ENCODE measurements at regions not wholly inside any gene's neighbourhood (a gene's known extent, or its start where the extent isn't known, plus 50 kb on each side); places are given as distances from the start of the nearest gene placed in this dataset.
"Not testable (repeated sequence)": the region's sequence is repeated elsewhere in the genome, so short reads cannot be mapped to it uniquely, and the experiment has no call there.

GRCh38 chrX:30995705-30996104 is 76.1 kb downstream of the FTHL17 start:
- intact Hi-C loops (cut with DNase I): no loop called here

GRCh38 chrX:30995060-30995700 is 76.7 kb downstream of the FTHL17 start:
- no peak for DNase-seq (ENCODE audit: extremely low spot score)
- 67% methylated on average over 1 of the region's 1 CpG for WGBS
- TF ChIP-seq POLR2AphosphoS5 (IDR thresholded peaks at IDR 0.05): no peak
- no peak for TF ChIP-seq EP300 (IDR thresholded peaks at IDR 0.05)
- TF ChIP-seq POLR2A (IDR thresholded peaks at IDR 0.05; ENCODE audit: low read depth): no peak
- TF ChIP-seq, protein P1, sequence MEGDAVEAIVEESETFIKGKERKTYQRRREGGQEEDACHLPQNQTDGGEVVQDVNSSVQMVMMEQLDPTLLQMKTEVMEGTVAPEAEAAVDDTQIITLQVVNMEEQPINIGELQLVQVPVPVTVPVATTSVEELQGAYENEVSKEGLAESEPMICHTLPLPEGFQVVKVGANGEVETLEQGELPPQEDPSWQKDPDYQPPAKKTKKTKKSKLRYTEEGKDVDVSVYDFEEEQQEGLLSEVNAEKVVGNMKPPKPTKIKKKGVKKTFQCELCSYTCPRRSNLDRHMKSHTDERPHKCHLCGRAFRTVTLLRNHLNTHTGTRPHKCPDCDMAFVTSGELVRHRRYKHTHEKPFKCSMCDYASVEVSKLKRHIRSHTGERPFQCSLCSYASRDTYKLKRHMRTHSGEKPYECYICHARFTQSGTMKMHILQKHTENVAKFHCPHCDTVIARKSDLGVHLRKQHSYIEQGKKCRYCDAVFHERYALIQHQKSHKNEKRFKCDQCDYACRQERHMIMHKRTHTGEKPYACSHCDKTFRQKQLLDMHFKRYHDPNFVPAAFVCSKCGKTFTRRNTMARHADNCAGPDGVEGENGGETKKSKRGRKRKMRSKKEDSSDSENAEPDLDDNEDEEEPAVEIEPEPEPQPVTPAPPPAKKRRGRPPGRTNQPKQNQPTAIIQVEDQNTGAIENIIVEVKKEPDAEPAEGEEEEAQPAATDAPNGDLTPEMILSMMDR (IDR thresholded peaks at IDR 0.05): no peak

More at GRCh38 chrX:30995705-30996104, 76.1 kb downstream of the FTHL17 start:
- 91% methylated on average over 3 of the region's 3 CpGs for WGBS
- TF ChIP-seq, protein P1 (IDR thresholded peaks at IDR 0.05): no peak
- TF ChIP-seq POLR2A (IDR thresholded peaks at IDR 0.05; ENCODE audit: low read depth) (no peak), EP300 (IDR thresholded peaks at IDR 0.05) (no peak), POLR2AphosphoS5 (IDR thresholded peaks at IDR 0.05) (no peak)
- no peak overlapping the region for H3K27ac ChIP-seq (replicated peaks in 1 of 4)
- DNase-seq (ENCODE audit: extremely low spot score): no peak
- no peaks in the 10 kb centered on the region for H3K27me3 ChIP-seq
- no peak overlapping the region for H3K4me3 ChIP-seq
- no peaks in the 10 kb centered on the region for H3K4me1 ChIP-seq
- no peaks in the 10 kb centered on the region for H3K36me3 ChIP-seq
- no peaks in the 10 kb centered on the region for H3K9me3 ChIP-seq

GRCh38 chrX:30994018-30994417 is 77.8 kb downstream of the FTHL17 start:
- intact Hi-C loops (cut with DNase I); H3K27me3 ChIP-seq; H3K4me1 ChIP-seq; H3K9me3 ChIP-seq; DNase-seq (ENCODE audit: extremely low spot score); H3K36me3 ChIP-seq; H3K27ac ChIP-seq (replicated peaks in 1 of 4); H3K4me3 ChIP-seq: not testable (repeated sequence)
- 100% methylated on average over 1 of the region's 1 CpG for WGBS

More at GRCh38 chrX:30995060-30995700, 76.7 kb downstream of the FTHL17 start:
- no peak overlapping the region for H3K4me3 ChIP-seq
- no peaks in the 10 kb centered on the region for H3K4me1 ChIP-seq
- H3K27ac ChIP-seq (replicated peaks in 1 of 4): no peak overlapping the region
- H3K27me3 ChIP-seq: no peaks in the 10 kb centered on the region
- no peaks in the 10 kb centered on the region for H3K9me3 ChIP-seq
- no peaks in the 10 kb centered on the region for H3K36me3 ChIP-seq
- intact Hi-C loops (cut with DNase I): no loop called here

DNA sequence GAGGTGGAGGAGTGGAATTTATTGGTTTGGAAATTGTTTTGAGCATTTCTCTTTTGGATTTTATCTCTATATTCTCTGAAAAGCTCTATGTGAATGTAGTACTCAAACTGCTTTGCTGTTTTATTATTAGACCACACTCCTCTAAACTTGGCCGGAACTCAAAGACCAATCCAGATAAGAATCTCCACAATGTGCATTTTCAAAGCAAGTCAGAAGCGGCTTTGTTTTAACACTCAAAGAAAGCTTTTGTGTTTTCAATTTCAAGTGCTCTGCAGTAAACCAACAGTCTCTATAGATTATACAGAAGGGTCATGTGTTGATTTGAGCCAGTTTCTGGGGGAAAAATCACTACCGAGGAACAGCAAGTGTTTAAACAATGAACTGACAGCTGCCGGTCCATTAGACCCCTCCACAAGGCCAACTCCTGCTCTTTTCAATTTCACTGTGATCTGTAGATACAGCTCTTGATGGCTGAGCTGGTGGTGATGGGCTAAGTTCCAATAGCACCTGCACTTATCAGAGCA is 79.4 kb downstream of the FTHL17 start:
- intact Hi-C loops (cut with DNase I): no loop called here
- H3K36me3 ChIP-seq: no peaks in the 10 kb centered on the region
- no peak overlapping the region for H3K4me3 ChIP-seq
- no peaks in the 10 kb centered on the region for H3K4me1 ChIP-seq
- DNase-seq (ENCODE audit: extremely low spot score): no peak
- H3K27me3 ChIP-seq: no peaks in the 10 kb centered on the region
- H3K27ac ChIP-seq (replicated peaks in 1 of 4): no peak overlapping the region
- TF ChIP-seq EP300 (IDR thresholded peaks at IDR 0.05) (no peak), POLR2A (IDR thresholded peaks at IDR 0.05; ENCODE audit: low read depth) (no peak), POLR2AphosphoS5 (IDR thresholded peaks at IDR 0.05) (no peak)
- TF ChIP-seq, protein P1 (IDR thresholded peaks at IDR 0.05): no peak
- 44% methylated on average over 4 of the region's 4 CpGs for WGBS
- H3K9me3 ChIP-seq: no peaks in the 10 kb centered on the region

DNA sequence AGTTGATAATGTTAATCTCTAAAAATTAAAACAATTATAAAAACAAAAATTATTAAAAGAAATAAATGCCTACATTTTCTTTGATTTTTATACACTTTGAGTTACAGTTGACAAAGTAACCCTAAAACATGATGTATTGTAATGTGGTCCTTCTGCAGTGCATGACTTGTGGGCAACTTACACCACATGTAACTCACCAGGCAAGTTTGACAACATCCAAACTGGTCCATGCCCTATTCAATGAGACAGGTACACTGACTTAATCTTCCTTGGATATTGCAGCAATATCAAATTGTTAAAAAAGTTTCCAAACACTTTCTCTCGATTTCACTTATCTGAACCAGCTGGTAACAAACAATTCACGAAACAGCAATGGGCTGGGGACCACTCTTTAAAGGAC is 81.5 kb downstream of the FTHL17 start:
- 73% methylated on average over 2 of the region's 2 CpGs for WGBS
- intact Hi-C loops (cut with DNase I): no loop called here
- H3K36me3 ChIP-seq: no peaks in the 10 kb centered on the region
- no peaks in the 10 kb centered on the region for H3K27me3 ChIP-seq
- no peak for TF ChIP-seq EP300 (IDR thresholded peaks at IDR 0.05)
- no peak for TF ChIP-seq POLR2AphosphoS5 (IDR thresholded peaks at IDR 0.05)
- no peak for TF ChIP-seq POLR2A (IDR thresholded peaks at IDR 0.05; ENCODE audit: low read depth)
- TF ChIP-seq, protein P1 (IDR thresholded peaks at IDR 0.05): no peak
- no peaks in the 10 kb centered on the region for H3K9me3 ChIP-seq
- no peak overlapping the region for H3K27ac ChIP-seq (replicated peaks in 1 of 4)
- no peak overlapping the region for H3K4me3 ChIP-seq
- no peak for DNase-seq (ENCODE audit: extremely low spot score)
- no peaks in the 10 kb centered on the region for H3K4me1 ChIP-seq

All from esophagus muscularis mucosa (tissue), 4 donors.